GM21619 (cell line): ENCODE measurements at regions not wholly inside any gene's neighbourhood (a gene's known extent, or its start where the extent isn't known, plus 50 kb on each side); places are given as distances from the start of the nearest gene placed in this dataset.
"Not testable (repeated sequence)": the region's sequence is repeated elsewhere in the genome, so short reads cannot be mapped to it uniquely, and the experiment has no call there.

Source experiments
- ATAC-seq: cut with Tn5 transposase; IDR thresholded peaks from one replicate; pipeline ENCODE4 v1.9.1; 2021; ENCODE audit not compliant: unreplicated experiment

GRCh38 chr18:22563164-22563583 is 145.5 kb upstream of the CTAGE1 start:
- peak; percentile 65 for ATAC-seq

GRCh38 chr18:22564036-22564435 is 146.3 kb upstream of the CTAGE1 start:
- ATAC-seq: no peak

GRCh38 chr18:22566703-22567420 is 149.1 kb upstream of the CTAGE1 start:
- no peak for ATAC-seq

GRCh38 chr18:22567794-22568193 is 150.1 kb upstream of the CTAGE1 start:
- ATAC-seq: no peak

- ATAC-seq: no peak
Observed at GRCh38 chr18:22570492-22570891, 152.8 kb upstream of the CTAGE1 start.

- no peak for ATAC-seq
Observed at GRCh38 chr18:22572341-22572740, 154.6 kb upstream of the CTAGE1 start.

GRCh38 chr18:22579271-22579670 is 161.6 kb upstream of the CTAGE1 start:
- ATAC-seq: no peak

GRCh38 chr18:22585333-22585732 is 167.6 kb upstream of the CTAGE1 start:
- ATAC-seq: no peak

- ATAC-seq: no peak
Observed at GRCh38 chr18:22585821-22586220, 168.1 kb upstream of the CTAGE1 start.

- ATAC-seq: no peak
Observed at GRCh38 chr18:22591222-22591621, 173.5 kb upstream of the CTAGE1 start.

- ATAC-seq: no peak
Observed at GRCh38 chr18:22594155-22594690, 176.5 kb upstream of the CTAGE1 start.

- no peak for ATAC-seq
Observed at GRCh38 chr18:22601481-22601880, 183.8 kb upstream of the CTAGE1 start.

GRCh38 chr18:22602456-22602855 is 184.7 kb upstream of the CTAGE1 start:
- not testable (repeated sequence) for ATAC-seq

- ATAC-seq: no peak
Observed at GRCh38 chr18:22603902-22604301, 186.2 kb upstream of the CTAGE1 start.

- no peak for ATAC-seq
Observed at GRCh38 chr18:22604390-22604985, 186.8 kb upstream of the CTAGE1 start.

GRCh38 chr18:22604986-22605421 is 187.3 kb upstream of the CTAGE1 start:
- no peak for ATAC-seq

- no peak for ATAC-seq
Observed at GRCh38 chr18:22605736-22606135, 188.0 kb upstream of the CTAGE1 start.

GRCh38 chr18:22606563-22607283 is 189.0 kb upstream of the CTAGE1 start:
- ATAC-seq: no peak

- no peak for ATAC-seq
Observed at GRCh38 chr18:22607284-22607635, 189.5 kb upstream of the CTAGE1 start.

GRCh38 chr18:22608847-22609246 is 191.1 kb upstream of the CTAGE1 start:
- no peak for ATAC-seq

- ATAC-seq: no peak
Observed at GRCh38 chr18:22609642-22610041, 191.9 kb upstream of the CTAGE1 start.
